SK-N-SH (cell line): ENCODE measurements at regions not wholly inside any gene's neighbourhood (a gene's known extent, or its start where the extent isn't known, plus 50 kb on each side); places are given as distances from the start of the nearest gene placed in this dataset.
A peak's percentile ranks its signal among the peaks of the same experiment; 100 is the strongest.

ENCODE experiments used
- CTCF ChIA-PET: fragments of 300-600, 350-600 bp; formaldehyde crosslinking; extraction: SDS; loops from one replicate; lab custom pipeline; 2021; lab: Yijun Ruan, JAX
- POLR2A ChIA-PET: fragments of 350-600 bp; sonication (Branson Sonifier 250); formaldehyde crosslinking; extraction: SDS; loops from one replicate; lab custom pipeline; 2020; ENCODE audit warnings: antibody characterized with exemption, inconsistent platforms; lab: Yijun Ruan, JAX
- DNase-seq: peaks from one replicate; pipeline ENCODE4 v3.0.0; 2012
- H2AFZ ChIP-seq: fragments of 200-600 bp; sonication (generic); 2 replicates; pipeline ENCODE4 v1.8.1; 2016; ENCODE audit warnings: antibody characterized with exemption, mild to moderate bottlenecking, low read depth
- H3F3A ChIP-seq: fragments of 200-600 bp; sonication (generic); replicated peaks from 2 replicates; pipeline ENCODE3; 2016; ENCODE audit warnings: antibody characterized with exemption, mild to moderate bottlenecking; ENCODE audit not compliant: insufficient read depth
- H3K27ac ChIP-seq, 2 experiments: fragments of 200-500 bp in 1 of 2; fragments of 200-600 bp in 1 of 2; sonication (Bioruptor generic) in 1 of 2; sonication (generic), shearing (Covaris generic) in 1 of 2; 2 replicates each; pipeline versions ENCODE4 v1.5.1 to v1.6.1; 2014 to 2016; ENCODE audit warnings: low read depth in 2 of 2, inconsistent platforms in 1 of 2, low read length in 1 of 2, mild to moderate bottlenecking in 1 of 2, mixed read lengths in 1 of 2
- H3K27me3 ChIP-seq: fragments of 200-600 bp; sonication (generic), shearing (Covaris generic); 2 replicates; pipeline ENCODE4 v1.6.1; 2016; ENCODE audit warnings: mixed run types; ENCODE audit not compliant: insufficient read depth
- H3K36me3 ChIP-seq, 2 experiments: fragments of 200-500 bp in 1 of 2; fragments of 200-600 bp in 1 of 2; sonication (Bioruptor generic) in 1 of 2; sonication (generic) in 1 of 2; replicated peaks in 1 of 2; 2 replicates each; pipeline versions ENCODE3 to v1.5.1; 2014 to 2016; ENCODE audit warnings: low read length in 1 of 2, mild to moderate bottlenecking in 1 of 2; ENCODE audit not compliant: insufficient read depth in 2 of 2, control insufficient read depth in 1 of 2
- H3K4me1 ChIP-seq, 2 experiments: fragments of 200-500 bp in 1 of 2; fragments of 200-600 bp in 1 of 2; sonication (Bioruptor generic) in 1 of 2; sonication (generic), shearing (Covaris generic) in 1 of 2; 2 replicates each; pipeline versions ENCODE4 v1.5.1 to v1.6.1; 2014 to 2016; ENCODE audit warnings: low read depth in 1 of 2, low read length in 1 of 2, mixed run types in 1 of 2; ENCODE audit not compliant: insufficient read depth in 2 of 2, control insufficient read depth in 1 of 2
- H3K4me2 ChIP-seq: fragments of 200-600 bp; sonication (generic), shearing (Covaris generic); 2 replicates; pipeline ENCODE4 v1.6.1; 2017; ENCODE audit warnings: mixed run types
- H3K4me3 ChIP-seq, 2 experiments: fragments of 200-500 bp in 1 of 2; fragments of 200-600 bp in 1 of 2; sonication (Bioruptor generic) in 1 of 2; sonication (generic), shearing (Covaris generic) in 1 of 2; 2 replicates each; pipeline versions ENCODE4 v1.5.1 to v1.8.1; 2014 to 2016; ENCODE audit warnings: low read depth in 2 of 2, inconsistent platforms in 1 of 2, low read length in 1 of 2, mild to moderate bottlenecking in 1 of 2, mixed read lengths in 1 of 2, moderate library complexity in 1 of 2
- H3K79me2 ChIP-seq: fragments of 200-600 bp; sonication (generic); 2 replicates; pipeline ENCODE4 v1.8.1; 2017; ENCODE audit warnings: mild to moderate bottlenecking; ENCODE audit not compliant: insufficient read depth
- H3K9ac ChIP-seq: fragments of 200-600 bp; sonication (generic); 2 replicates; pipeline ENCODE4 v1.6.1; 2017; ENCODE audit warnings: mixed run types
- H3K9me2 ChIP-seq: fragments of 200-600 bp; sonication (generic); 2 replicates; pipeline ENCODE4 v1.6.1; 2017; ENCODE audit warnings: mixed run types
- H3K9me3 ChIP-seq: fragments of 200-600 bp; sonication (generic); 2 replicates; pipeline ENCODE4 v1.6.1; 2017; ENCODE audit warnings: mixed run types, mild to moderate bottlenecking, moderate library complexity
- H4K20me1 ChIP-seq: fragments of 200-600 bp; sonication (generic); 2 replicates; pipeline ENCODE4 v1.6.1; 2017; ENCODE audit warnings: mild to moderate bottlenecking, mixed run types; ENCODE audit not compliant: insufficient read depth
- CHD2 ChIP-seq: fragments of 150-350 bp; IDR thresholded peaks from 2 replicates; pipeline ENCODE4 v1.6.1; 2018; ENCODE audit warnings: low read length; ENCODE audit not compliant: partially characterized antibody
- CTCF ChIP-seq: fragments of 200-600 bp; sonication (generic); IDR thresholded peaks from 2 replicates; pipeline ENCODE4 v1.6.1; 2017; ENCODE audit warnings: antibody characterized with exemption, mild to moderate bottlenecking, moderate library complexity
- EP300 ChIP-seq, 2 experiments: IDR thresholded peaks; 2 replicates each; pipeline versions ENCODE4 v1.4.0 to v1.6.1; 2012; ENCODE audit warnings: borderline replicate concordance in 1 of 2, low read depth in 1 of 2, low read length in 1 of 2
- RAD21 ChIP-seq: IDR thresholded peaks from 2 replicates; pipeline ENCODE4 v1.6.1; 2012; ENCODE audit warnings: mild to moderate bottlenecking, low read length
- RCOR1 ChIP-seq: fragments of 150-350 bp; IDR thresholded peaks from 2 replicates; pipeline ENCODE4 v1.6.1; 2017; ENCODE audit warnings: antibody characterized with exemption, low read length
- REST ChIP-seq: IDR thresholded peaks from 2 replicates; pipeline ENCODE4 v1.6.1; 2012; ENCODE audit warnings: mild to moderate bottlenecking, low read depth, low read length, moderate library complexity
- RFX5 ChIP-seq: IDR thresholded peaks from 2 replicates; pipeline ENCODE4 v1.6.1; 2012; ENCODE audit warnings: mild to moderate bottlenecking, improper control_type of control experiment, low read length
- SIN3A ChIP-seq: IDR thresholded peaks from 2 replicates; pipeline ENCODE4 v1.6.1; 2012; ENCODE audit warnings: low read depth, mild to moderate bottlenecking, low read length, moderate library complexity, borderline replicate concordance
- SMC3 ChIP-seq: IDR thresholded peaks from 2 replicates; pipeline ENCODE4 v1.6.1; 2012; ENCODE audit warnings: low read depth, low read length, improper control_type of control experiment
- TCF12 ChIP-seq: IDR thresholded peaks from 2 replicates; pipeline ENCODE4 v1.4.0; 2012
- TEAD4 ChIP-seq: IDR thresholded peaks from 2 replicates; pipeline ENCODE4 v1.4.0; 2012; ENCODE audit warnings: mild to moderate bottlenecking, borderline replicate concordance; ENCODE audit not compliant: insufficient read depth
- WGBS: methylation state at CpG from one replicate; pipeline ENCODE4 v1.1.6; 2017; ENCODE audit warnings: low lambda C conversion rate; 5-methylcytosine and 5-hydroxymethylcytosine counted together
- TF ChIP-seq, protein P1 (sequence below): fragments of 150-350 bp; IDR thresholded peaks from 2 replicates; pipeline ENCODE4 v1.6.1; 2016; ENCODE audit warnings: mild to moderate bottlenecking, low read depth, low read length
- TF ChIP-seq, protein P2 (sequence below): fragments of 150-350 bp; IDR thresholded peaks from 2 replicates; pipeline ENCODE4 v1.6.1; 2017; ENCODE audit warnings: antibody characterized with exemption, low read length, low read depth, borderline replicate concordance

DNA sequence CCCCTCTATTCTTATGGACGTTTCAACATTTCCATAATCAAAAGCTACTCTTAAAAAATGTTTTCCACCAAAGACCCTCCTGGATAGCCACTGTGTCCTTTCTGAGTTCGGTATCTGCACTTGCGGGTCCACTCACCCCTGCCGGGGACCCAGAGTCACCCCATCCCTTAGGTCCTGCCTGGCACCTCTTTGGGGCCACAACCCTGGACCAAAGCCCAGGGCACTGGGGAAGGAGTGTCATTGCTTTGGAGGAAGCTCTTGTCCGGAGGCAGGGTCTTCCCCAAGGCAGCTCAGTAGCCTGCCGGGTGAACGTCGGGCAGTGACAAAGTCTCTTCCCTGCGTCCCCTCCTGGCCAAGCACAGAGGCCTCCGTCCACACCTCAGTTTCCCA is 129.6 kb downstream of the RFLNA start:
- Histone ChIP-seq H3F3A (peaks cover 17% of the 10 kb centered on the region), H3K9ac (no peak overlapping the region), H3K36me3 (peaks cover 12 to 52% of the 10 kb centered on the region in 2 experiments), H3K79me2 (peaks cover 37% of the 10 kb centered on the region; the same call in 1 of the 2 replicates), H3K9me3 (no peaks in the 10 kb centered on the region), H3K4me3 (no peak overlapping the region), H3K4me1 (peaks cover 28 to 83% of the 10 kb centered on the region in 2 experiments), H3K27ac (peak overlapping the region; percentile 99), H2AFZ (no peak overlapping the region), H3K9me2 (no peaks in the 10 kb centered on the region), H3K4me2 (no peak overlapping the region), H3K27me3 (no peaks in the 10 kb centered on the region), H4K20me1 (no peaks in the 10 kb centered on the region; the same call in 1 of the 2 replicates)
- TF ChIP-seq, protein P1, sequence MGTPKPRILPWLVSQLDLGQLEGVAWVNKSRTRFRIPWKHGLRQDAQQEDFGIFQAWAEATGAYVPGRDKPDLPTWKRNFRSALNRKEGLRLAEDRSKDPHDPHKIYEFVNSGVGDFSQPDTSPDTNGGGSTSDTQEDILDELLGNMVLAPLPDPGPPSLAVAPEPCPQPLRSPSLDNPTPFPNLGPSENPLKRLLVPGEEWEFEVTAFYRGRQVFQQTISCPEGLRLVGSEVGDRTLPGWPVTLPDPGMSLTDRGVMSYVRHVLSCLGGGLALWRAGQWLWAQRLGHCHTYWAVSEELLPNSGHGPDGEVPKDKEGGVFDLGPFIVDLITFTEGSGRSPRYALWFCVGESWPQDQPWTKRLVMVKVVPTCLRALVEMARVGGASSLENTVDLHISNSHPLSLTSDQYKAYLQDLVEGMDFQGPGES: no peak
- TF ChIP-seq RFX5 (no peak), SIN3A (no peak), RCOR1 (no peak), TEAD4 (no peak), RAD21 (no peak), SMC3 (no peak)
- TF ChIP-seq, protein P2, sequence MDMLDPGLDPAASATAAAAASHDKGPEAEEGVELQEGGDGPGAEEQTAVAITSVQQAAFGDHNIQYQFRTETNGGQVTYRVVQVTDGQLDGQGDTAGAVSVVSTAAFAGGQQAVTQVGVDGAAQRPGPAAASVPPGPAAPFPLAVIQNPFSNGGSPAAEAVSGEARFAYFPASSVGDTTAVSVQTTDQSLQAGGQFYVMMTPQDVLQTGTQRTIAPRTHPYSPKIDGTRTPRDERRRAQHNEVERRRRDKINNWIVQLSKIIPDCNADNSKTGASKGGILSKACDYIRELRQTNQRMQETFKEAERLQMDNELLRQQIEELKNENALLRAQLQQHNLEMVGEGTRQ: no peak
- ChIA-PET POLR2A (no interaction called here), CTCF (interaction anchor here (0.8 to 3.0 kb wide), 4 partner anchors 15 to 342 kb away, joined by 3 to 12 read pairs (median 4); no protein-coding TSS in a partner anchor)
- WGBS: 100% methylated on average over 4 of the region's 10 CpGs
- no peak for DNase-seq

- no peak overlapping the region for H2AFZ ChIP-seq
- peaks cover 27 to 77% of the 10 kb centered on the region in 2 experiments for H3K4me1 ChIP-seq
- no peaks in the 10 kb centered on the region for H3K9me3 ChIP-seq
- ChIA-PET POLR2A (no interaction called here), CTCF (interaction anchor here (0.8 to 3.0 kb wide), 3 partner anchors 15 to 342 kb away, joined by 3 to 12 read pairs (median 4); no protein-coding TSS in a partner anchor)
- H3K9ac ChIP-seq: peak overlapping the region; percentile 88
- no peaks in the 10 kb centered on the region; the same call in 1 of the 2 replicates for H4K20me1 ChIP-seq
- 91% methylated on average over 24 of the region's 26 CpGs for WGBS
- no peak for DNase-seq
- TF ChIP-seq, protein P2: no peak
- TF ChIP-seq CHD2 (no peak), EP300 (IDR thresholded peaks at IDR 0.05; ENCODE audit: borderline replicate concordance in 1 of 2, low read depth in 1 of 2, low read length in 1 of 2) (no peak), TEAD4 (no peak), TCF12 (no peak), CTCF (no peak), REST (no peak)
- H3F3A ChIP-seq: peaks cover 17% of the 10 kb centered on the region
- 0 out of 4 replicates have a peak overlapping the region, but pooled peaks have one; percentile 7 to 45 for H3K4me3 ChIP-seq
- peak overlapping the region; percentile 88 for H3K4me2 ChIP-seq
- no peaks in the 10 kb centered on the region for H3K9me2 ChIP-seq
- no peaks in the 10 kb centered on the region for H3K27me3 ChIP-seq
- peaks cover 43% of the 10 kb centered on the region; the same call in 1 of the 2 replicates for H3K79me2 ChIP-seq
- H3K36me3 ChIP-seq: peaks cover 18 to 54% of the 10 kb centered on the region in 2 experiments
- H3K27ac ChIP-seq: peak overlapping the region; percentile 99
These were observed 129.0 kb downstream of the RFLNA start for GRCh38 chr12:124423761-124424515.
